ENCODE measurements at regions not wholly inside any gene's neighbourhood (a gene's known extent, or its start where the extent isn't known, plus 50 kb on each side); places are given as distances from the start of the nearest gene placed in this dataset.

DNA sequence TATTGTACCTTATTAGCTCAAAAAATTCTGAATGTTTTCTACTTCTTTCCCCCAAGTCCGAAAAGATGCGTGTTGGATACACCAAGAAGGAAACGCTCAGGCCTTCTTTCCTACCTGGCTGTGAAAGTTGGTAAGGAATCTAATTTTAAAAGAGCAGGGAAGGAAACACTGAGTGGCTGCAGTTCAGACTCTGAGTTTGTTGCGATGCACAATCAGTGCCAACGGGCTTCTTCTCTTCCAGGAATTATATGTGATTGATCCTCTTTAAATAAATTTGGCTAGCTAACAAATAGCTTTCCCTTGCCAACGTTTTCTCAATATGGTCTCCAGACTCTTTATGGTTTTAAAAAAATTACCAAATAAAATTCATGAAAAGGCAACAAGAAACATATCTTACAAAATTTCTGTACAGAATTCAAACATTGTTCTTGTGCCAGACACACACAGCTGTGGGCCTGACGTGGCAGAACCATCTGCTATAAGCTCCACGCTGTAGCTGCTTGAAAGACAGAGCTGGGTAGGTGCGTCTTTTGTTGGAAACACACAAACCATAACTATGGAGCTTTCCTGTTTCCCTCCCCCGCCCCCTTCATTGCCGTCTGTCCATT lies 493.1 kb downstream of the ZNF608 start:
- no peak for DNase-seq (ENCODE audit: low read depth in 4 of 4, low spot score in 2 of 4)

- DNase-seq (ENCODE audit: low read depth in 4 of 4, low spot score in 2 of 4): no peak
Measured at GRCh38 chr5:124252747-124253146, 493.7 kb downstream of the ZNF608 start.

- DNase-seq (ENCODE audit: low read depth in 4 of 4, low spot score in 2 of 4): no peak
Measured at GRCh38 chr5:124252191-124252638, 494.2 kb downstream of the ZNF608 start.

DNA sequence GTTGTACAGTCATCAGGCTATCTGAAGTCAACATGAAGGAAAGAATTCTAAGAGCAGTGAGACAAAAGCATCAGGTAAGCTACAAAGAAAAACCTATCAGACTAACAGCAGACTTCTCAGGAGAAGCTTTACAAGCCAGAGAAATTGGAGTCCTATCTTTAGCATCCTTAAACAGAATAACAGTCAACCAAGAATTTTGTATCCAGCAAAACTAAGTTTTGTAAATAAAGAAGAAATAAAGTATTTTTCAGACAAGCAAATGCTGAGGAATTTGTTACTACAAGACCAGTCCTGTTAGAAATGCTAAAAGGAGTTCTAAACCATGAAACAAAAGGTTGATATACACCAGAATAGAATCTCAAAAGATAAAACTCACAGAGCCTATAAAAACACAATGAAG lies 501.2 kb downstream of the ZNF608 start:
- no peak for DNase-seq (ENCODE audit: low read depth in 4 of 4, low spot score in 2 of 4)

- DNase-seq (ENCODE audit: low read depth in 4 of 4, low spot score in 2 of 4): no peak
Measured at GRCh38 chr5:124240732-124241131, 505.7 kb downstream of the ZNF608 start.

- DNase-seq (ENCODE audit: low read depth in 4 of 4, low spot score in 2 of 4): no peak
Measured at GRCh38 chr5:124239572-124239971, 506.9 kb downstream of the ZNF608 start.

- no peak for DNase-seq (ENCODE audit: low read depth in 4 of 4, low spot score in 2 of 4)
Measured at GRCh38 chr5:124238350-124238749, 508.1 kb downstream of the ZNF608 start.

DNA sequence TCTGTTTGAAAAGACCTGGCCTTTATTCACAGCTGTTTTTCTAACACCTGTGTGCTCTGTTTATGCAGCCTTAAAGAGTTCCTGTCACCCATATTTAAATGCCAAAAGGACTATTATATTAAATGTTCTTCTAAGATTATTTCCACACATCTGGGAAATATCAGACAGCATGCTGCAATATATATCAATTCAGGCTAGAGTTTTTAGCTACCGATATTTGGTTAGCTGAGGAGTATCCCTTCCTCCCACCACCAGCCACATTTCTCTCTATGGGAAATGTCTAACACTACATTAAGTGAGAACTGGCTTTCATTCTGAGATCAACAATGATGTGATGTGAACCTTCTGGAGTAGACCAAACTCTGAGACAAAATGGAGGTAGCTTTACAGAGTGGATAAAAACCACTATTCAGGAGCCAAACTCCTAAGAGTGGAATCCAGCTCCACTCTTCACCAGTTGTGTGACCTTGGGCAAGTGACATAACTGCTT lies 509.2 kb downstream of the ZNF608 start:
- DNase-seq (ENCODE audit: low read depth in 4 of 4, low spot score in 2 of 4): no peak

DNA sequence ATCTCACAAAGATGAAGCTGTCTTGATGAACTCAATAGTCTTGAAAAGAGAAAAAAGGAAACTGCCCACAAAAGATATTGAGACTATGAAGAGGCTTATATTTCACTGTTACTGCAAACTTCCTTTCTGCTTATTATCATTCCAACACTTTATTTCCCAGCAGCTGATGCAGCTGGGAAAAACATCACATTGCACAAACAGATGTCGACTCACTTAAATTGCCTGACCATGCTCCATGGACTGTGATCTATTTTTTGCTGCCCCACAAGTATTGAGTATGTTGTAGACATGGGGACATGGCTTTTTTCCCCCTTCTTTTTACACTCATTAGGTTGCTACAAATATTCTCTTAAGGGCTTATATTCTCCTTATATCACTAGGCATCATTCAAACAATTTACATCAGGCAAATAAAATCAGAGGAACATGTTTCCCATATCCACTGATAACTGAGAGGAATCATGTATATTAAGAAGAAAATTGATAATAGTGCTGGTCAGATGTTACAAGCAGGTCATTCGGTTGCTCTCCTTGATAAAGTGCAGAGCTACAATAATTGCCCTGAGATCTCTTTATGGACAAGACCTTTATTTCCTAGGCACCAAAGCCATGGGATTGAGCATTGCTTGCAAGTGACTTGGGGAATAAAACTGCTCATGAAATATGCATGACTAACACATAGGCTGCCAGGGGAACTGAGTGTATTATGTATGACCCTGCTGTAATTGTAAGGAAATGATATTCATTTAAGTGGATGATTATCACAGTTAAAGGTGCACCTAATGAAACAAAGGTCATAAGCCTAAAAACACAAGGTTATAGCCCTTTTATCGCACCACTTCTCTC lies 509.9 kb downstream of the ZNF608 start:
- no peak for DNase-seq (ENCODE audit: low read depth in 4 of 4, low spot score in 2 of 4)

- no peak for DNase-seq (ENCODE audit: low read depth in 4 of 4, low spot score in 2 of 4)
Measured at GRCh38 chr5:124235576-124235975, 510.9 kb downstream of the ZNF608 start.

- no peak for DNase-seq (ENCODE audit: low read depth in 4 of 4, low spot score in 2 of 4)
Measured at GRCh38 chr5:124234770-124235562, 511.5 kb downstream of the ZNF608 start.

GRCh38 chr5:124234022-124234769 lies 512.2 kb downstream of the ZNF608 start:
- no peak for DNase-seq (ENCODE audit: low read depth in 4 of 4, low spot score in 2 of 4)

- DNase-seq (ENCODE audit: low read depth in 4 of 4, low spot score in 2 of 4): no peak
Measured at GRCh38 chr5:124232515-124232914, 513.9 kb downstream of the ZNF608 start.

GRCh38 chr5:124231802-124232201 lies 514.6 kb downstream of the ZNF608 start:
- DNase-seq (ENCODE audit: low read depth in 4 of 4, low spot score in 2 of 4): no peak

- DNase-seq (ENCODE audit: low read depth in 4 of 4, low spot score in 2 of 4): no peak
Measured at GRCh38 chr5:124231230-124231629, 515.2 kb downstream of the ZNF608 start.

GRCh38 chr5:124230456-124230855 lies 516.0 kb downstream of the ZNF608 start:
- DNase-seq (ENCODE audit: low read depth in 4 of 4, low spot score in 2 of 4): no peak

DNA sequence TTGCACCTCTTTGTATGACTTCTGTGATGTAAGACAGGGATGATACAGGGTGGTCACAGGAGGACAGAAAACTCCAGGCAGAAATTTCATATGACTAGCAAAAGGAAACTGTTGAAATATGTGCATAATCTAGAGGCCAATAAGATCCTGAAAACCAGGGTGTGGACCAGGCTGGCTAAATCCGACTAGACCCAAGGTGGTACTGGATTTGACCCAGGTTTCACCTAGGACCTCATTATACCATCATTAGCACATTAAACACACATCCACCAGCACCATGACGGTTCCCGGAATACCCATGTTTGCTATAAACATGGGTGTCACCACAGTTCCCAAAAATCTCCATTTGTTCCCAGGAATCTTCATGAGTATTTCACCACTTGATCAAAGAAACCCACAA lies 517.1 kb downstream of the ZNF608 start:
- no peak for DNase-seq (ENCODE audit: low read depth in 4 of 4, low spot score in 2 of 4)

DNA sequence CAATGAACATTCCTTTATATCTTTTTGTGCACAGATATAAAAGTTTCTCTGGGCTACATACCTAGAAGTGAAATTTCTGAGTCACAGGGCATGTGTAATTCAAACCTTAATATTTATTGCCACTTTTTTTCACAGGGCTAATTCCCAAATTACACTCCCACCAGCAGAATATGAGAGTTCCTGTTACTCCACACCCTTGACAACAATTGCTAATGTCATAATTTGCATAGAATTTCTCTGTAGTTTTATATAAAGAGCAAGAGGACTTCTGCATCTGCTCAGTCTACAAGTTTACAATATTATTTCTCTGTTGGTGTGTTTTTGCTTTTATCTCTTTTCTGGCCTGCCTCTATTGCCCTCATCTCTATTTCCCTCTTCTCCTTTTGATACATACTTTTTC lies 518.5 kb downstream of the ZNF608 start:
- no peak for DNase-seq (ENCODE audit: low read depth in 4 of 4, low spot score in 2 of 4)

DNA sequence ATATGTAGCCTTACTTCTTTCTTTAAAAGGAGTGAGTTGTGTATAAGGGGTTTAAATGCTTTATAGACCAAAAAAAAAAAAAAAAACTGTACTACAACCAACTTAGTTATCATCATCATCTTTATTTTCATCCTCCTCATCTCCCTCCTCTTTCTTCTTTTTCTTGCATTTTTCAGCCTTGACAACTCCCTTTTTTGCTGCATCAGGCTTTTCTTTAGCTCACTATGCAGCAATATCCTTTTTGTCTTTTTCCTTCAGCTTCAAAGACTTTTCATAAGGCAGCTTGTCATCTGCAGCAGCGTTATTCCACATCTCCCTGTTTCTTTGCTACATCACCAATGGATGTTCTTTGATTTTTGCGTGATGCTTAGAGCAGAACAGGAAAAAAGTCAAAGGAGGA lies 526.0 kb downstream of the ZNF608 start:
- no peak for DNase-seq (ENCODE audit: low read depth in 4 of 4, low spot score in 2 of 4)

- no peak for DNase-seq (ENCODE audit: low read depth in 4 of 4, low spot score in 2 of 4)
Measured at GRCh38 chr5:124212934-124213333, 533.5 kb downstream of the ZNF608 start.

All from left renal cortex interstitium (tissue), 4 donors.